ENCODE measurements at regions not wholly inside any gene's neighbourhood (a gene's known extent, or its start where the extent isn't known, plus 50 kb on each side); places are given as distances from the start of the nearest gene placed in this dataset.
"Not testable (repeated sequence)": the region's sequence is repeated elsewhere in the genome, so short reads cannot be mapped to it uniquely, and the experiment has no call there.

DNA sequence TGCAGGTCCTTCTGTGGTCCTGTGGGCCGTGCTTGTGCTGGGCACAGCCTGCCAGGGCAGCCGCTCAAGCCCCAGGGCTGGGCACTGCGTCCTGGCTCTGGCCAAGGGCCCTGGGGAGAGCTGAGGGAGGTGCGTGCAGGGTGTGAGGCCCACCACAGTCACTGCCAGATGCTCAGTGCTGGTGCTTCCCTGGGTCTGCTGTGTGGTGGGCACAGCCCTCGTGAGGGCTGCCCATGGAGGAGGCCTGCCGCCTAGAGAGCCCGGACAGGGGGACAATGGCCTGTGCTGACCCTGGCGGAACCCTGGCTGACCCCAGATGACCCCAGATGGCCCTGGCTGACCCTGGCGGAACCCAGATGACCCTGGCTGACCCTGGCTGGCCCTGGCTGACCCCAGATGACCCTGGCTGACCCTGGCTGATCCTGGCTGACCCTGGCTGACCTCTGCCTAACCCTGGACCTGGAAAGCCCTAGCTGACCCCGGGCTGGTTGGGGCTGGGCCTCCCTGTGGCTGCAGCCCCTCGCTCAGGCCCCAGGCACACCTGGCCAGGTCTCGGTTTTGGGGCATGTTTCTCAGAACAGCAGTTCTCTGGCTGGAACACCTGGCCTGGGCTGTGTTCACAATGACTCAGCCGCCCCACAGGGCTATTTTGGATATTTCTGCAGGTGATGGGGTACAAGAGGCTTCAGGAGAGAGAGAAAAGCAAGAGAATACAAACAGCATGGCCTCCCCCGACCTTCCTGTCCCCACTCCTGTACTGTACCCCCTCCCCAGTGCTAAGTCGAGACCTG, 55.4 kb downstream of the TMEM121 start:
- DNase-seq (ENCODE audit: low read depth in 2 of 2): no peak

DNA sequence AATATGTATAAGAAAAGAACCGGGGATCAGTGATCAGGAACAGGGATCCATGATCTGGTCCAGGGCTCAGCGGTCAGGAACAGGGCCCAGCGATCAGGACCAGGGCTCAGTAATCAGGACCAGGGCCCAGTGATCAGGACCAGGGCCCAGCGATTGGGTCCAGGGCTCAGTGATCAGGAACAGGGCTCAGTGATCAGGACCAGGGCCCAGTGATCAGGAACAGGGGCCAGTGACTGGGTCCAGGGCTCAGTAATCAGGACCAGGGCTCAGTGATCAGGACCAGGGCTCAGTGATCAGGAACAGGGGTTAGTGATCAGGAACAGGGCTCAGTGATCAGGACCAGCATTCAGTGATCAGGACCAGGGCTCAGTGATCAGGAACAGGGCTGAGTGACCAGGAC, 56.3 kb downstream of the TMEM121 start:
- DNase-seq (ENCODE audit: low read depth in 2 of 2): no peak

DNA sequence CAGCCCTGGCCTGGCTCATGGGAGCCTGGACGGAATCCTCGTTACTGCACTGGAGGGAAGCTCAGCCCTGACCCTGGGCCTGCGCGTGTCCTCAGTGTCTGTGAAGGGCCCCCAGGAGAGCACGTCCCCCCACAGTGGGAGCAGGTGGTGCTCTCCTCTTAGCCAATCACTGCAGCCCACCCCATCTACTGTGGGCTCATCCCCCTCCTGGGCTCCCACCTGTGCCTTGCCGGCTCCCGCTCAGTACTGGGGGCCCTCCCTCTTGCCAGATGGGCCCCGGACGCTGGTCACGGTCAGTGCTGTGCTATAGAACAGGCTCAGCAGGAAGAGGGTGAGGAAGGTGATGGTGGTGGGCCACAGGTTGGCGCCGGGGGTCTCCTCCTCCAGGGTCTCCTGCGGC, 57.5 kb downstream of the TMEM121 start:
- DNase-seq (ENCODE audit: low read depth in 2 of 2): not testable (repeated sequence)

DNA sequence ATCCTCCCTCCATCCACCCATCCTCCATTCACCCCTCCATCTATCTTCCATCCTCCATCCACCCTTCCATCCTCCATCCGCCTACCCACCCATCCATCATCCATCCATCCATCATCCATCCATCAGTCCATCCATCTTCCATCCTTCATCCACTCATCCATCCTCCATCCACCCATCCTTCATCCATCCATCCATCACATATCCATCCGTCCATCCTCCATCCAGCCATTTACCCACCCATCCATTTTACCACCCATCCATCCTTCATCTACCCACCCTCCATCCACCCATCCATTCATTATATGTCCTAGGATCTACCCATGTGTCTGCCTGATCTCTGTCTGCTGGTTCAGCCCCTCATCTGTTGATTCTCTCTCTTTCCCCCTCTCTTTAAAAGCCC, 58.9 kb downstream of the TMEM121 start:
- not testable (repeated sequence) for DNase-seq (ENCODE audit: low read depth in 2 of 2)

DNA sequence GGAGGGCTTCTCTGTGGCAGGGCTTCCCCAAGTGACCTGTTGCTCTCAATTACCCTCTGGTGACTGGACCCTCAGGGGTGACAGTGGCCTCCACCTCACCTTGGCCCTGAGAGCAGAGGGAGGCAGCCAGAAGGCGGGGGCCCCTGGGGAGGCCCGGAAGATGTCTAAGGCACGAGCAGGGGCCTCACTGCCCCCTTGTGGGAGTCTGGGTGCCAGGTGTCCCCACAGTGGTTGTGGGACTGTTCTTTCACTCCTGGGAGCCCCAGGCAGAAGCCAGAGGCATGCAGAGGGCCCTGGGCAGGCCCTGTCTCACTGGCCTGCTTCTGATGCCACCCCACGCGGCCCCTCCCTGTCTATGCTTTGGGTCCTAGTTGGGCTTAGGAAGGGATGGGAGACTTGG, 59.3 kb downstream of the TMEM121 start:
- not testable (repeated sequence) for DNase-seq (ENCODE audit: low read depth in 2 of 2)

DNA sequence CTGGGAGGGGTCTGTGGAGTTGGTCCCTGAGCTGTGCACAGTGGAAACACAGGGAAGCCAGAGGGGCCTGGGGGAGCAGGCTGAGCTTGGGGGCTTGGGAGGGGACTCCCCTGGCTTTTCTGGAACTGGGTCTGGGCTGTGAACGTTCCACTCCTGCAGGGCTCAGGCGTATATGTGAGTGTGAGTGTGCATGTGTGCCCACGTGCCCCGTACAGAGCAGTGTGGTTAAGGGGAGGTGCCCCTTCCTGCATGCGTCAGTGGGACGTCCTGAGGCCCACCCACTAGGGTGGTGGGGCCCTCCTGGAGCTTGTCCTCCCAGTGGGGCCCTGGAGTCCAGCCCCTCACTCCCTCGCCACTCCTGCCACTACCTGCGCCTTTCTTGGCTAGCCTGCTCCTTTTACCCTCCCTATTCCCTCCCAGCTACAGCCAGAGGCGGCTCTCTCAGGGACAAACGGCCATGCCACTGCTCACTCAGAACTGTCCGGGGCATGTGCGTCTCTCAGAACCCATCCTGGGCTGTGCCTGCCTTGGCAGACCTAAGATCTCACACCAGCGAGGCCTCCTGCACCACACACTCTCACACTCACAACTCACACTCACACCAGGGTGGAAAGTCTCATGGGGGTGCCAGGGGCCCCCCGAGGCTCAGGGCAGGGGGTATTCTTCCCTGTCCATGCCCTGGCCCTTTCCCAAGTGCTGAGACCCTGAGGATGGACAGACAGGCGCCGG, 59.9 kb downstream of the TMEM121 start:
- DNase-seq (ENCODE audit: low read depth in 2 of 2): not testable (repeated sequence)

DNA sequence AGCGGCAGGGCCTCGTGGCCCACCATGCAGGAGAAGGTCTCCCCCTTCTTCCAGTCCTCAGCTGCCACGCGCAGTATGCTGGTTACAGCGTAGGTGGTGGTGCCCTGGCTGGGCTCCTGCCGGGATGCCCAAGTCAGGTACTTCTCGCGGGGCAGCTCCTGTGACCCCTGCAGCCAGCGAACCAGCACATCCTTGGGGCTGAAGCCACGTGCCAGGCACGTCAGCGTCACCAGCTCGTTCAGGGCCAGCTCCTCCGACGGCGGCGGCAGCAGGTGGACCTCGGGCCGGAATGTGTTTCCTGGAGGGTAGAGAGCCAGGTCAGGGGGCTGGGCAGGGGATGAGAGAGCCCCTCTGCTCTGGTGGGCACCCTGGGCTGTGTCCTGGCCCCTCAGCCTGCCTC, 60.7 kb downstream of the TMEM121 start:
- not testable (repeated sequence) for DNase-seq (ENCODE audit: low read depth in 2 of 2)

DNA sequence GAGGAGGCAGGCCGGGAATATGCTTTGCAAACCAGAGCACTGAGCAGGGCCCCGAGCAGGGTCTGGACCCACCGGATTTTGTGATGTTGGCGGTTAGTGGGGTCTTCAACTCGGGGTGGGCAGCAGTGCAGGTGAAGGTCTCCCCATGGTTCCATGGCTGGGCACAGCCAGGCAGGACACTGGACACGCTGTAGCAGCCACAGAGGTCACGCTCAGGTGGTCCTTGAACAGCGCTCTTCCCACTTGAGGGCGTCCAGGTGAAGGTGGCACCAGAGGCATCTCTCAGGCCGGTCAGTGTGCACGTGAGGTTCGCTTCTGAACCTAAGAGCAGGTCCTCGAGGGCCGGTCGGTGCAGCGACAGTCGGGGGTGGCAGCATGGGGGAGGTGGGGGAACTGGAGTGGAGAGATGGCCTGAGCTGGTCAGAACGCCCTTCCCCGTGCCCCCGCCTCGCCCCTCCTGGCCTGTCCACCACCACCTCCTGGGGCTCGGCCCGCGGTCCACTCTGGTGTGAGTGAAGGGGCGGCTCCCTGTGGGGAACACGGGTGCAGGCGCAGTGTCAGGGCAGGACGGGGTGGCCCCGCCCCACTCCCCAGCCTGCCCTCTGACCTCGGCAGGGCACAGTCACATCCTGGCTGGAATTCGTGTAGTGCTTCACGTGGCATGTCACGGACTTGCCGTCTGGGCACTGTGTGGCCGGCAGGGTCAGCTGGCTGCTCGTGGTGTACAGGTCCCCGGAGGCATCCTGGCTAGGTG, 61.3 kb downstream of the TMEM121 start:
- DNase-seq (ENCODE audit: low read depth in 2 of 2): not testable (repeated sequence)

DNA sequence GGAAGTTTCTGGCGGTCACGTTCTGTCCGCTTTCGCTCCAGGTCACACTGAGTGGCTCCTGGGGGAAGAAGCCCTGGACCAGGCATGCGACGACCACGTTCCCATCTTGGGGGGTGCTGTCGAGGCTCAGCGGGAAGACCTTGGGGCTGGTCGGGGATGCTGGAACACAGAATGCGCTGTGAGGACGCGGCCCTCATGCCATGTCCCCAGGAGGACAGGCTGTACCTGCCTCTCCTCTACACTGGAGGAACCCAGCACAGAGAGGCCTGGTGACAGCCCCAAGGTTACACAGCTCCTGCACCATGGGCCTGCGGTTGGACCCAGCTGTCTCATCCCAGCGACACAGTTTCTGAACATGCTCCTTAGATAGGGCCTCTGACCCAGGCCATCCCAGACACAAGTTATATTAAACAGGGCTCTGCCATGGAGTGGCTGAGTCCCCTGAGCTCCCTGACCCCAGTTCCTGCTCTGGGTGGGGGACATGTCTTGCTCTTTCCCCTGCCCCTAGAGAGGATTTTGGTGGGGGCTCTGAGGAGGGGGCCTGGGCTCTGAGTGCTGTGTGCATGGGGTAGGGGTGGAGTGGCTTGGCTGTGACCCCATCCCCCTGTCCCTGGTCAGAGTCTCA, 62.0 kb downstream of the TMEM121 start:
- DNase-seq (ENCODE audit: low read depth in 2 of 2): no peak

DNA sequence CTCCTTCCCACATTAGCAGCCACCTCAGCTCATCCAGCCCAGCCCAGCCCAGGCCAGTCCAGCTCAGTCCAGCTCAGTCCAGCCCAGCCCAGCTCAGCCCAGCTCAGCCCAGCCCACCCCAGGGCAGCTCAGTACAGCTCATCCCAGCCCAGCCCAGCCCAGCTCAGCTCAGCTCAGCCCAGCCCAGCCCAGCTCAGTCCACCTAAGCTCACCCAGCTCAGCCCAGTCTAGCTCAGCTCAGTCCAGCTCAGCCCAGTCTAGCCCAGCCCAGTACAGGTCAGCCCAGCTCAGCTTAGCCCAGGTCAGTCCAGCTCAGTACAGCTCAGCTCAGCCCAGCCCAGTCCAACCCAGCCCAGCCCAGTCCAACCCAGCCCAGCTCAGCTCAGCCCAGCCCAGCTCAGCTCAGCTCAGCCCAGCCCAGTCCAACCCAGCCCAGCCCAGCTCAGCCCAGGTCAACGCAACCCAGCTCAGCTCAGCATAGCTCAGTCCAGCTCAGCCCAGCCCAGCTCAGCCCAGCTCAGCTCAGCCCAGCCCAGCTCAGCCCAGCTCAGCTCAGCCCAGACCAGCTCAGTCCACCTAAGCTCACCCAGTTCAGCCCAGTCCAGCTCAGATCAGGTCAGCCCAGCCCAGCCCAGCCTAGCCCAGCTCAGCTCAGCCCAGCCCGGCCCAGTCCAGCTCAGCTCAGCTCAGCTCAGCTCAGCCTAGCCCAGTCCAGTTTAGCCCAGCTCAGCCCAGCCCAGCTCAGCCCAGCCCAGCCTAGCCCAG, 63.0 kb downstream of the TMEM121 start:
- no peak for DNase-seq (ENCODE audit: low read depth in 2 of 2)

DNA sequence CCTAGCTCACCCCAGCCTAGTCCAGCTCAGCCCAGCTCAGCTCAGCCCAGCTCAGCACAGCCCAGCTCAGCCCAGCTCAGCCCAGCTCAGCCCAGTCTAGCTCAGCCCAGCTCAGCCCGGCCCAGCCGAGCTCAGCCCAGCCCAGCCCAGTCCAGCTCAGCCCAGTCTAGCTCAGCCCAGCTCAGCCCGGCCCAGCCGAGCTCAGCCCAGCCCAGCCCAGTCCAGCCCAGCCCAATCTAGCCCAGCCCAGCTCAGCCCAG, 63.5 kb downstream of the TMEM121 start:
- DNase-seq (ENCODE audit: low read depth in 2 of 2): not testable (repeated sequence)

DNA sequence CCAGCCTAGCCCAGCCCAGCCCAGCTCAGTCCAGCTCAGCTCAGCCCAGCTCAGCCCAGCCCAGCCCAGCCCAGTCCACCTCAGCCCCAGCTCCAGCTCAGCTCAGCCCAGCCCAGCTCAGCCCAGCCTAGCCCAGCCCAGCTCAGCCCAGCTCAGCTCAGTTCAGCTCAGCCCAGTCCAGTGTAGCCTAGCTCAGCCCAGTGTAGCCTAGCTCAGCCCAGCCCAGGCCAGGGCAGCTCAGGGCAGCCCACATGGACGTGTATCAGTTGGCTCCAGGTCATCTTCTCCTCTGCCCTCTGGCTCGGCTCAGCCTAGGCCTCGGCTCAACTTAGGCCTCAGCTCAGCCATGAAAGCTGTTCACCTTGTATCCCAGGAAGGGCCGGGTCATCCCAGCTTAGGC, 64.7 kb downstream of the TMEM121 start:
- no peak for DNase-seq (ENCODE audit: low read depth in 2 of 2)

DNA sequence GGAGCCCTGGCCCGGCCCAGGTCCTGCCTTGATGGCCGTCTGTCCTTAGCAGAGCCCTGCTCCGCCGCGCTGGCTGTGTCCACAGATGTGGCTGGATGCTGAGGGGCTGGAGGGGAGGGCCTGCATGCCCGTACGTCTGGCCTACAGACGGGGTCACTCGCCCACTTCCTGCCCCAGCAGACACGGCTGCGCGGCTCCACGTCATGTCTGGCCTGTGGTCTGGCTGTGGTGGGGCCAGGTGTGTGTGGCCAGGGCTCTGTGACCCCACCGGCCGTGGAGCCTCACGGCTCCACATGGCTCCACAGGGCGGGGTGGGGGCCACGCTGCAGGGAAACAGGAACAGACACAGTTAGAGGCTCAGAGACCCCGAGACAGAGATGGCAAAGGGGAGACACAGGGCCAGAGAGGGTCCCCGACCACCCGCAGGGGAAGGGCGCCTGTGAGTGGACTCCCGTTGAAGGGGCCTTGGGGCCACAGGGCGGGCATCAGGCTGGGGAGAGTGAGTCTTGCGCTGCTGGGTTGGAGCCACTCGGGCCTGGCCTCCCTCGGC, 65.5 kb downstream of the TMEM121 start:
- not testable (repeated sequence) for DNase-seq (ENCODE audit: low read depth in 2 of 2)

DNA sequence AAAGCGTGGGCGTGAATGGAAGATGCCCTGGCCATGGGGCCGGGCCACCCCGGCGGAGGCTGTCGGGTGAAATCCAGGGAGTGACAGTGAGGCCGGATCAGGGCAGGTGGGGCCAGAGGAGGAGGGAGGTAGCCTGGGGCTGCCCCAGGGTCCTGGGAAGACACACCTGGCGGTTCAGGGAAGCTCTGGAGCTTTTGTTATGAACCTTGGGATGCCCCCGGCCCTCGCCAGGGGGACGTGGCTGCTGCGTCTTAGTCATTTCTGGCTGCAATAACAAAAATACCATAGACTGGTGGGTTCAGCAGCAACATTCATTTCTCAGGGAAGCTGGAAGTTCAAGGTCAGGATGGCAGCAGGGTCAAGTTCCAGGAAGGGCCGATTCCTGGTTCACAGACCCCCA, 66.3 kb downstream of the TMEM121 start:
- not testable (repeated sequence) for DNase-seq (ENCODE audit: low read depth in 2 of 2)

DNA sequence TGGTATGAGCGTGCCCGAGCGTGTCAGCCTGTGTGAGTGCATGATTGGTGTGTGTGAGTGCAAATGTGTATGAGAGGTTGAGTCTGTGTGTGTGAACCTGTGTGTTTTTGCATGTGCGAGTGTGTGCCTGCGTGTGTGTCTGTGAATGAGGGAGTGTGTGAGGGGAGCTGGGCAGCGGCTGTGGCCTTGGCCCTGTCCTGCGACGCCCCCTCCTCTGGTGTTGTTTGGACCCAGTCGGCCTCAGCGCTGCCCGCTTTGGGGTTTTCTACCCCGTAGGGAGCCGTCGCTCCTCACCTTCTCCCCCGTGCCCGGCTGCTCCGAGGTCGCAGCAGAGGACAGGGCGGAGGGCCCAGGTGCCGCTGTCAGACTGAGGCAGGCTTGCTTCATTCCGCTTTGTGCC, 69.0 kb downstream of the TMEM121 start:
- not testable (repeated sequence) for DNase-seq (ENCODE audit: low read depth in 2 of 2)

DNA sequence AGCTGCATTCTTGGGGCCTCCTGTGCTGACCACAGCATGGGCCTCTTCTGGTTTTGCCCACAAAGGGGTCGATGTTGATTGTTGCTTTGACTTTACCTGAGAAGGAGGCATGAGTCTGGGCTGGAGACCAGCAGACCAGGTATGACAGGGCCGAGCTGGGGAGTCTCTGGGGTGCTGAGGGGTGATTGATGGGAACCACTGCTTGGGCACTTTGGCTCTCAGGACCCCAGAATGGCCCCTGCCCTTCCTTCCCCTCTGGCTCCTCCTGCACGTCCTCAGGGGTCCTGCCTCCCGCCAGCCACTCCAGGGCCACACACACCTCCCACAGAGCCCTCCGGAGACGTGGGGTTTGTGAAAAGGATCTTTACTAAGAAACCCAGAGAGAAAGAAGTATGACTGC, 70.0 kb downstream of the TMEM121 start:
- DNase-seq (ENCODE audit: low read depth in 2 of 2): not testable (repeated sequence)

DNA sequence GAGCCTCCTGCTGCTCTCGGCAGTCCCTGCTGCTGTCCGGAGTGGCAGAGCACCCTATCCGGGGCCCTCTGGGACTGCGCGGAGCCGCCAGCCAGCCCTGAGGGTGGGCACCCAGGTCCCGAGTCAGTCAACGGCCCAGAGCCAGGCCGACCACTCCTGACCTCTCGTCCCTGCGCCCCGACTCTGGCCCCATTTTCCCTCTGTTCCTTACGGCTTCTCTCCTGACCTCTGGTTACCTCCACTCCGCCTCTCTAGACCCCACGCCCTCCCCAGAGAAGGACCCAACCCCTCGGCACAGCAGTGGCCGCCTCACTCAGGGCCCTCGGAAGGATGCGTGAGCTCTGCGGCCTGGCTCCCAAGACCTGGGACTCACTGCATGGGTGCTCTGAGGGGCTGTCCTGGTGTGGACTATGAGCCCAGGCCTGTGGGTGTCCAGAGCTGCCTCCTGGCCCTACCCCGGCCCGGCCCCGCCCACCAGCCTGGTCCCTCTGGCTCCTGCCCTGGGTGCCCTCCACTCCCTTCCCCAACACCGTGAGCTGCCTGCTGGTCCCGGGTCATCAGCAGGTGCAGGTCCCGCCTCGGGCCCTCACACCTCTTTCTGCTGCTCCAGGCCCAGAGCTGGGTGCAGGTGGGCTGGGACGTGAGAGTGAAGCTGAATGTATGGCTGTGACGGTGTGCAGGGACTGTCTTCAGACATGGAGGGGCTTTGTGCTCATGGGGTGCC, 71.8 kb downstream of the TMEM121 start:
- not testable (repeated sequence) for DNase-seq (ENCODE audit: low read depth in 2 of 2)

DNA sequence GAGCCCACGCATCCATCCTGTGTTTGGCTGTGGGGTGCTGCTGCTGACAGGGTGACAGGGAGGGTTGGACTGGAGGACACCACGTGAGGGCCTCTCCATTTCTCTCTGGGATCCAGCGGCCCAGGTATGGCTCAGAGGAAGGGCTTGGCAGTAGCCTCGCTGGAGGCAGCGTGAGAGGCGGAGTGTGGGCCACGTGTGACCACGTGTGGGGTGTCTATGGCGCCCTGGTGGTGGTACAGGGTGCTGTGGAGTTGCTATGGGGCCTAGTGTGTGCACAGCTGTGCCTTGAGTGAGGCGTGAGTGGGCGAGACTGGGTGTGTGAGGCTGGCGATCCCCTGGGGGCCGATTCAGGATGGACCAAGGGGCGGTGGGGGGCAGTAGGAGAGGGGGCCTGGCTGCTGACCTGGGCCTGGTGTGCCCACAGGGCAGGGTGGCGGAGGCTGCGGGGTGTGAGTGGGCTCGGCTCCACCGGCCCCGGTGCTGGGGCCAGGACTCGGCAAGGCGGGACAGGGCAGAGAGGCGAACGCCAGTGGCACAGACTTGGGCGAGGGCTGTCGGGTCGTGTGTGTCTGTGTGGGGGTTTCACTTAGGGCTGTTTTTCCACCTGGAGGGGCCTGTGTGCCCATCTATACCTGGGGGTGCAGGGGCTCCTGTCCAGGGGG, 72.7 kb downstream of the TMEM121 start:
- DNase-seq (ENCODE audit: low read depth in 2 of 2): not testable (repeated sequence)

DNA sequence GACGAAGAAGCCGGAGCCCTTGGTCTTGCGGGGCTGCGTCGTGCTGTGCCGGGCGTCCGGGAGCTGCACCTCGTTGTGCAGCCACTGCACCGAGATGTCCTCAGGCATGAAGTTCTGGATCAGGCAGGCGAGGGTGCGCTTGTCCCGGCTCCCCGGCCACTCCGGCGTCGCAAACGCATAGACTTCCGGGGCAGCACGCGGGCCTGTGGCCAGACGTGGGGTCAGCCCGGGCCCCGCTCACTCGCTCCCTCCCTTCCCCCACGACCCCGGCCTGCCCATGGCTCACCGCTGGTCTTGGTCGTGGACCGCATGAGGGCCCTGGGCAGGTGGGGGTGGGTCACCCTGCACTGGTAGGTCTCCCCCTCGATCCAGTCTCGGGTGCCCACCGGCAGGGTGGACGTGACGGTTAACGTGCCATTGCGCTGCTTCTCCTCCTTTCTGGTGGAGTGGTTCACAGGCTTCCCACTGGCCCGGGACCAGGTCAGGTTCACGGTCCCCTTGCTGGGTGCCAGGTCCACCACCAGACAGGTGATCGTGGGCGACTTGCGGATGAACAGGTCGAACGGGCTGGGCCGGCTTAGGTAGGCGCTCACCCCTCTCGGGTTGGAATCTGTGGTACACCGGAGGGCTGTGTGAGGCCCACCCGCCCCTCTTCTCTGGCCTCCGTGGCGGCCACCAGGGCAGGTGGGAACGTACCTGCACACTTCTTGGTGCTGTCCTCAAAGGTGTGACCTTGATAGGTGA, 74.0 kb downstream of the TMEM121 start:
- DNase-seq (ENCODE audit: low read depth in 2 of 2): not testable (repeated sequence)
